GM23248 (cell line): ENCODE measurements at regions not wholly inside any gene's neighbourhood (a gene's known extent, or its start where the extent isn't known, plus 50 kb on each side); places are given as distances from the start of the nearest gene placed in this dataset.

Experiments
- EZH2 ChIP-seq: fragments of 200-600 bp; sonication (generic); IDR thresholded peaks from 2 replicates; pipeline ENCODE4 v1.6.1; 2018; ENCODE audit warnings: antibody characterized with exemption, mild to moderate bottlenecking; ENCODE audit not compliant: insufficient read depth, poor library complexity, severe bottlenecking
- EZH2phosphoT487 ChIP-seq: fragments of 200-600 bp; sonication (generic); IDR thresholded peaks from 2 replicates; pipeline ENCODE4 v1.6.1; 2018; ENCODE audit warnings: antibody characterized with exemption, moderate library complexity, mild to moderate bottlenecking, low read depth; ENCODE audit not compliant: insufficient read depth

- TF ChIP-seq EZH2 (no peak), EZH2phosphoT487 (no peak)
Measured at GRCh38 chr2:16318051-16318450, 347.6 kb downstream of the CYRIA start.
